Astrocyte (in vitro differentiated cells and primary cell): ENCODE measurements at regions not wholly inside any gene's neighbourhood (a gene's known extent, or its start where the extent isn't known, plus 50 kb on each side); places are given as distances from the start of the nearest gene placed in this dataset.

Experiments used
- EZH2 ChIP-seq: IDR thresholded peaks from 2 replicates; pipeline ENCODE4 v1.6.1; 2012; ENCODE audit warnings: mild to moderate bottlenecking, low read length, inconsistent platforms; ENCODE audit not compliant: insufficient read depth
- TF ChIP-seq, protein P1 (sequence below): IDR thresholded peaks from 2 replicates; pipeline ENCODE4 v1.5.1; 2011; ENCODE audit warnings: low read depth, mild to moderate bottlenecking, inconsistent platforms, low read length, moderate library complexity; ENCODE audit not compliant: insufficient read depth

GRCh38 chr11:94676814-94677213 is 91.3 kb upstream of the AMOTL1 start:
- TF ChIP-seq, protein P1, sequence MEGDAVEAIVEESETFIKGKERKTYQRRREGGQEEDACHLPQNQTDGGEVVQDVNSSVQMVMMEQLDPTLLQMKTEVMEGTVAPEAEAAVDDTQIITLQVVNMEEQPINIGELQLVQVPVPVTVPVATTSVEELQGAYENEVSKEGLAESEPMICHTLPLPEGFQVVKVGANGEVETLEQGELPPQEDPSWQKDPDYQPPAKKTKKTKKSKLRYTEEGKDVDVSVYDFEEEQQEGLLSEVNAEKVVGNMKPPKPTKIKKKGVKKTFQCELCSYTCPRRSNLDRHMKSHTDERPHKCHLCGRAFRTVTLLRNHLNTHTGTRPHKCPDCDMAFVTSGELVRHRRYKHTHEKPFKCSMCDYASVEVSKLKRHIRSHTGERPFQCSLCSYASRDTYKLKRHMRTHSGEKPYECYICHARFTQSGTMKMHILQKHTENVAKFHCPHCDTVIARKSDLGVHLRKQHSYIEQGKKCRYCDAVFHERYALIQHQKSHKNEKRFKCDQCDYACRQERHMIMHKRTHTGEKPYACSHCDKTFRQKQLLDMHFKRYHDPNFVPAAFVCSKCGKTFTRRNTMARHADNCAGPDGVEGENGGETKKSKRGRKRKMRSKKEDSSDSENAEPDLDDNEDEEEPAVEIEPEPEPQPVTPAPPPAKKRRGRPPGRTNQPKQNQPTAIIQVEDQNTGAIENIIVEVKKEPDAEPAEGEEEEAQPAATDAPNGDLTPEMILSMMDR: no peak
- TF ChIP-seq EZH2: no peak
